IPS-15b (cell line): ENCODE measurements at regions not wholly inside any gene's neighbourhood (a gene's known extent, or its start where the extent isn't known, plus 50 kb on each side); places are given as distances from the start of the nearest gene placed in this dataset.

Source experiments
- H3K27me3 ChIP-seq: one replicate; pipeline ENCODE4 v1.6.1; 2013; ENCODE audit warnings: low read length; ENCODE audit not compliant: control insufficient read depth, insufficient read depth
- H3K36me3 ChIP-seq: one replicate; pipeline ENCODE4 v1.6.1; 2013; ENCODE audit warnings: low read length; ENCODE audit not compliant: control insufficient read depth, insufficient read depth
- H3K4me1 ChIP-seq: one replicate; pipeline ENCODE4 v1.6.1; 2013; ENCODE audit warnings: mild to moderate bottlenecking, low read length; ENCODE audit not compliant: control insufficient read depth, insufficient read depth
- H3K4me3 ChIP-seq: one replicate; pipeline ENCODE4 v1.5.1; 2013; ENCODE audit warnings: low read depth, low read length
- H3K9ac ChIP-seq: one replicate; pipeline ENCODE4 v1.6.1; 2013; ENCODE audit warnings: low read depth, mild to moderate bottlenecking, low read length
- H3K9me3 ChIP-seq: one replicate; pipeline ENCODE4 v1.6.1; 2013; ENCODE audit warnings: mild to moderate bottlenecking, low read length; ENCODE audit not compliant: control insufficient read depth, insufficient read depth

GRCh38 chr17:74063439-74063838 is 140.0 kb upstream of the RPL38 start:
- H3K4me1 ChIP-seq, result no peaks in the 10 kb centered on the region
- H3K9me3 ChIP-seq, result no peaks in the 10 kb centered on the region
- H3K4me3 ChIP-seq, result no peak overlapping the region
- no peak overlapping the region for H3K9ac ChIP-seq
- H3K36me3 ChIP-seq, result no peaks in the 10 kb centered on the region
- H3K27me3 ChIP-seq, result no peaks in the 10 kb centered on the region

DNA sequence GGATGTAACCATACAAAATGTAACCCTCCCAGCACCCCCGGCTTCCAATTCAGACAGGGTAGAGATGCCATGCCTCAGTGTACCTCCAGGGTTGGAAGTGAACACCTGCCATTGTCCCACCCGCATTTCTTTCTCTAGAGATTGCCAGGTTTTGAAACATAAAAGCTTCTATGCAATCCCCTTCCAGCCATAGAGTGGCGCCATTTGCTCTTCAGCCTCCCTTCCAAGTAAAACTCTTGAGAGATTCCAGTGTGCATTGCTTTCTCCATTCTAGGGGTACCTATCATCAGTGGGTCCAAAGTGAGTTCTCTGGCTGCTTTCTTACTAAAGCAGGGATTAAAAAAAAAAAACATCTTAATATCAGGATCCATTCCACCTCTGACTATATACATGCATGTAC is 133.1 kb upstream of the RPL38 start:
- no peak overlapping the region for H3K9ac ChIP-seq
- H3K4me3 ChIP-seq, result no peak overlapping the region
- no peaks in the 10 kb centered on the region for H3K9me3 ChIP-seq
- no peaks in the 10 kb centered on the region for H3K36me3 ChIP-seq
- H3K27me3 ChIP-seq, result no peaks in the 10 kb centered on the region
- H3K4me1 ChIP-seq, result no peaks in the 10 kb centered on the region

GRCh38 chr17:74070998-74071679 is 132.3 kb upstream of the RPL38 start:
- Histone ChIP-seq H3K4me1 (no peaks in the 10 kb centered on the region), H3K9ac (no peak overlapping the region), H3K27me3 (no peaks in the 10 kb centered on the region), H3K4me3 (no peak overlapping the region), H3K36me3 (no peaks in the 10 kb centered on the region), H3K9me3 (no peaks in the 10 kb centered on the region)

GRCh38 chr17:74072340-74072739 is 131.1 kb upstream of the RPL38 start:
- Histone ChIP-seq H3K4me1 (no peaks in the 10 kb centered on the region), H3K4me3 (no peak overlapping the region), H3K36me3 (no peaks in the 10 kb centered on the region), H3K27me3 (no peaks in the 10 kb centered on the region), H3K9ac (no peak overlapping the region), H3K9me3 (no peaks in the 10 kb centered on the region)

- H3K27me3 ChIP-seq, result no peaks in the 10 kb centered on the region
- no peaks in the 10 kb centered on the region for H3K36me3 ChIP-seq
- no peaks in the 10 kb centered on the region for H3K9me3 ChIP-seq
- no peak overlapping the region for H3K9ac ChIP-seq
- H3K4me3 ChIP-seq, result no peak overlapping the region
- no peaks in the 10 kb centered on the region for H3K4me1 ChIP-seq
Observed at GRCh38 chr17:74076446-74076845, 127.0 kb upstream of the RPL38 start.

GRCh38 chr17:74077231-74077630 is 126.2 kb upstream of the RPL38 start:
- H3K36me3 ChIP-seq, result no peaks in the 10 kb centered on the region
- H3K4me1 ChIP-seq, result no peaks in the 10 kb centered on the region
- H3K9me3 ChIP-seq, result no peaks in the 10 kb centered on the region
- H3K9ac ChIP-seq, result no peak overlapping the region
- no peaks in the 10 kb centered on the region for H3K27me3 ChIP-seq
- H3K4me3 ChIP-seq, result no peak overlapping the region

GRCh38 chr17:74078363-74078941 is 125.0 kb upstream of the RPL38 start:
- Histone ChIP-seq H3K27me3 (no peaks in the 10 kb centered on the region), H3K4me3 (no peak overlapping the region), H3K4me1 (no peaks in the 10 kb centered on the region), H3K9ac (no peak overlapping the region), H3K9me3 (no peaks in the 10 kb centered on the region), H3K36me3 (no peaks in the 10 kb centered on the region)

DNA sequence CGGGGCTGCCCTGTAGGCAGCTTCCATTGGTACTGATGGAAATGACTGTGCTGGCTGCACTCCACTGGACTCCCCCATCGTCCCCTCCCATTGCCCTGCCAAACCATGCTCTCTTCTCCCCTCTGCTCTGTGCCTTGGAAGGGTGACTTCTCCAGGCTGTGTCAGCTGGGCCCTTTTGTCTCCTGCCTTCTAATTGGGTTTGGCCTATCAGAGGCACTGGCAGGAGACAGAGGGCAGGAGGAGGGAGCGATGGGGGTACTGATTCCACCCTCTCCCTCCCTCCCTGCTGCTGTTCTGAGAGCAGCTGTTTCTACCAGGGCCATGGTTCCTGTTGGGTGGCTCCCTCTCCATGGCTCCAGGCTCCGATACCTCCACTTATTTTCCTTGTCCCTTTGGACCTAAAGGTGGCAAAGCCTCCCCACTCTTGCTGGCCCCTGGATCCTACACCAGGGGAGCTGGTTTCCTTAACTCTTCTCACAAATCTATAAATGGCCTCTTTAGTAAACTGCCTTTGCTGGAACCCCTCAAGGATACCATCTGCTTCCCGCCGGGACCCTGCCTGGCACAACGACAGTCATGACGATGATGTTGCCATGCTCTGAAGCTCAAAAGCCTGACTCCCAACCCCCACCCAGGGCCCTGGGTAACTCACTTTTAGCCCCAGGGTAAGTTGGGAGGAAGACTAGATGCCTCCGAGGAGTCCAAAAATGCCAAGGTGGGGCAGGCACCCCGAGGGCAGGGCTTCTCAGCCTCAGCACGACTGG is 123.8 kb upstream of the RPL38 start:
- H3K4me3 ChIP-seq, result no peak overlapping the region
- H3K9me3 ChIP-seq, result no peaks in the 10 kb centered on the region
- no peaks in the 10 kb centered on the region for H3K36me3 ChIP-seq
- no peak overlapping the region for H3K9ac ChIP-seq
- no peaks in the 10 kb centered on the region for H3K27me3 ChIP-seq
- H3K4me1 ChIP-seq, result no peaks in the 10 kb centered on the region

DNA sequence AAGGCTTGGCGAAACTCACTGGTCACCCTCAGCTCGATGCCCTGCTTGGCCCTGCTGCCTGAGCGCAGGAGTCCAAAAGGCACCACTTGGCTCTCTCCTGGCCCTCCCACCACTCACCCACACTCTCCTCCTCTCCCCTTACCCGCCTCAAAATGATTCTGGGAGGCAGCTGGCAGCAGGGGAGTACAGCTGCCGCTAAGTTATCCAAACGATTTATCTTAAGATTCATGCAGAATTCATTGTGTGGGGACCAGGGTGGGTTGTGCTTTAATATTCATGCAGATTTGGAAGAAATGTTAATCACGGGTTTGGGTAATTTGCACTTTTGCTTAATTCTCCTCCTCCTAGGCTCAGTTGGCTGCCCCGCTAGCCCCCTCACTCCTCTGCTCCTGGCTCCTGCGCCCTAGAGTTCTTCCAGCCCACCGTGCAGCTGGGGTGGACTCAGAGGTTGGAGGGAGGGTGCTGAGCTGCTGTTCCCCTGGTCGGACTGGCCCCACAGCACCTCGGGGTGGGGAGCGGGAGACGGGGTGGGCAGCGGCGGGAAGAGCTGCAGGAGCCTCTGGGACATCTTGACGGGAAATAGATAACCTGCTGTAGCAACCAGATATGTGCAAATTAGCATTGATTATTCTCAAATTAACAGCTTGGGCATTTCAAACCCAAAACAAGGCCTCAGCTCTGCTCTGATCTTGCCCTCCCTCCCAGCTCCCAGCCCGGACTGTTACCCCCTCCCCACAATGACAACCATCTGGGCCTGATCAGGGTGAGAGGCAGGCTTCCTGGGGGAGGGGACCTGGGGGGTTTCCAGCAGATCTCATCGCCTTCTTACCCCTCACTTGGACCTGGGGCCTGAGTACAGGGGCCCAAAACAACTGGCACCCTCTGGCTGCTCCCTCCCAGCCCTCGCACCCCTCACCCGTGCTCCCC is 122.6 kb upstream of the RPL38 start:
- Histone ChIP-seq H3K27me3 (no peaks in the 10 kb centered on the region), H3K36me3 (no peaks in the 10 kb centered on the region), H3K9me3 (no peaks in the 10 kb centered on the region), H3K4me3 (no peak overlapping the region), H3K9ac (no peak overlapping the region), H3K4me1 (no peaks in the 10 kb centered on the region)

DNA sequence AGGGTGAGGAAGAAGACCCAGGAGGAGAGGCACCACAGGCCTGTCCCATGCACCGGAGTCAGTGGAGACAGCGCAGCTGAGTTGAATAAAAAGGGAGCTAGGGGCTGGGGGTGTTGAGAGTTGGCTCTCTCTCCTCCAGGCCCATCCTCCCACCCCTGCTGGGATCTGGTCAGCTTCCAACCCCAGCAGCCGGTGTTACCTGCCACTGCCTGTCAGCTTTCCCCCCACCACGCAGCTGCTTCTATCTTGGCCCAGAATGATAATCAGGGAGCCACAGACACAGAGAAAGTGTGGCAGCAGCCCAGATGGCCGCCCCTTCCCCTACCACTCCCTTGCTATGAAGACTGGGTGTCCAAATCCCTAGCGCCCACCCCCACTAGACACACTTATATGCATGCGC is 120.6 kb upstream of the RPL38 start:
- Histone ChIP-seq H3K9ac (no peak overlapping the region), H3K27me3 (no peaks in the 10 kb centered on the region), H3K36me3 (no peaks in the 10 kb centered on the region), H3K9me3 (no peaks in the 10 kb centered on the region), H3K4me3 (no peak overlapping the region), H3K4me1 (no peaks in the 10 kb centered on the region)

- Histone ChIP-seq H3K9me3 (no peaks in the 10 kb centered on the region), H3K36me3 (no peaks in the 10 kb centered on the region), H3K27me3 (no peaks in the 10 kb centered on the region), H3K4me3 (no peak overlapping the region), H3K4me1 (no peaks in the 10 kb centered on the region), H3K9ac (no peak overlapping the region)
Observed at GRCh38 chr17:74083321-74083720, 120.2 kb upstream of the RPL38 start.
